GM19438 (cell line): ENCODE measurements at regions not wholly inside any gene's neighbourhood (a gene's known extent, or its start where the extent isn't known, plus 50 kb on each side); places are given as distances from the start of the nearest gene placed in this dataset.

Experiments used
- ATAC-seq: cut with Tn5 transposase; IDR thresholded peaks from one replicate; pipeline ENCODE4 v1.9.1; 2021; ENCODE audit warnings: low read depth; ENCODE audit not compliant: unreplicated experiment

DNA sequence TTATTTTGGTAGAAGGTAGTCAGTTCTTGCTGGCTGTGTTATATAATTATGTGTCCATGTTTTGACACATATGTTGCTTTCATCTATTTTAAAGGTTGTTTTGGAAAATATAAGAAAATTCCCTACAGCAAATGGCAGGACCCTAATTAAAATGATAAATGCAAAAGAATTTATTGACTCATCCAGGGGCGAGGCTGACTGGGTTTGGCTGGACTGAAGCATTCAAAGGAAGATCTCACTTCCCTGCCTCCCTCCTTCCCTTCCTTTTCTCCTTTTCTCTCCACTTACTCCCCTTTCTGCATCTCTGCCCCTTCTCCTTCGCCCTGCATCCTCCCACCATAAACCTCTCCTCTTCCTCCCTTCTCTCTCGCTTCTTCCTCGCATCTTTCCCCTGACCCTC lies 129.6 kb downstream of the SNAPC1 start:
- no peak for ATAC-seq

- no peak for ATAC-seq
Observed at GRCh38 chr14:61893371-61893940, 131.2 kb downstream of the SNAPC1 start.

- no peak for ATAC-seq
Observed at GRCh38 chr14:61894452-61895077, 132.3 kb downstream of the SNAPC1 start.

GRCh38 chr14:61897300-61897699 lies 135.1 kb downstream of the SNAPC1 start:
- no peak for ATAC-seq

DNA sequence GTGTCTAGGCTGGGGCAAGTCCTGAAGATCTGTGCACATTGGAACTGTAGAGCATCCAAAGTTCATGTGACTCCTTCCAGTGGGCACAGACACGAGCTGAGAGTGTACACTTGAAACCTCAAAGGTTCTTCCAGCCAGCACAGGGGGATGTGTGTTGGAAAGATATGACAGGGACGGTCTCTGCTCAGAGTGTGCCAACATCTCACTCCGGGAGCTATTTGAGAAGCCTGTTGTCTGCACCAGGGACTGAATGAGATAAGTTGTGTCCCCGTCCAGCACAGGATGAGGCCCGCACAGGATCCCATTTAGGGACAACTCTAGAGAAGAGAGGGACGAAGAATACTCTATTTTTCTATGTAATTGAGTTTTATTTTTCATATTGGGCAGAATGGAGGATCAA lies 136.3 kb downstream of the SNAPC1 start:
- ATAC-seq = no peak

- no peak for ATAC-seq
Observed at GRCh38 chr14:61899497-61899896, 137.3 kb downstream of the SNAPC1 start.

DNA sequence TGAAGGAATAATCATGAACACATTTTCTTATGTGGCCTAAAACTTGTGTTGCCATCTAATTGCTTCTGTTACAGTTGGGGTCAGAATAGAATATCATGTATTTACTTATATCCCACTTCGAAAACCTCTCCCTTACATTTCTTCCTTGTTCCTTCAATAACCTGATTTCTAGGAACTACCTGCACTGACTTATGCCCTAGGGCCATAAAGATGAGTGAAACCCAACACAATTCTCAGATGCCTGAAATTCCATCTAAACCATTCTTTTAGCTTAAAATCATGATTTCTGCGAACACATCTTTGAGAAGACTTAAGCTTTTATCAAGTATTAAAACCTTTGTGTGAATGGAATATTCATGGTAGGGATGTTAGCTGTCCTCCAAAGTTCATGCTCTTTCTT lies 142.7 kb downstream of the SNAPC1 start:
- ATAC-seq = no peak

GRCh38 chr14:61911574-61911973 lies 149.4 kb downstream of the SNAPC1 start:
- ATAC-seq = no peak

GRCh38 chr14:61918998-61919397 lies 156.8 kb downstream of the SNAPC1 start:
- ATAC-seq = no peak

GRCh38 chr14:61923348-61923747 lies 161.1 kb downstream of the SNAPC1 start:
- no peak for ATAC-seq

GRCh38 chr14:61925043-61925442 lies 162.8 kb downstream of the SNAPC1 start:
- no peak for ATAC-seq

DNA sequence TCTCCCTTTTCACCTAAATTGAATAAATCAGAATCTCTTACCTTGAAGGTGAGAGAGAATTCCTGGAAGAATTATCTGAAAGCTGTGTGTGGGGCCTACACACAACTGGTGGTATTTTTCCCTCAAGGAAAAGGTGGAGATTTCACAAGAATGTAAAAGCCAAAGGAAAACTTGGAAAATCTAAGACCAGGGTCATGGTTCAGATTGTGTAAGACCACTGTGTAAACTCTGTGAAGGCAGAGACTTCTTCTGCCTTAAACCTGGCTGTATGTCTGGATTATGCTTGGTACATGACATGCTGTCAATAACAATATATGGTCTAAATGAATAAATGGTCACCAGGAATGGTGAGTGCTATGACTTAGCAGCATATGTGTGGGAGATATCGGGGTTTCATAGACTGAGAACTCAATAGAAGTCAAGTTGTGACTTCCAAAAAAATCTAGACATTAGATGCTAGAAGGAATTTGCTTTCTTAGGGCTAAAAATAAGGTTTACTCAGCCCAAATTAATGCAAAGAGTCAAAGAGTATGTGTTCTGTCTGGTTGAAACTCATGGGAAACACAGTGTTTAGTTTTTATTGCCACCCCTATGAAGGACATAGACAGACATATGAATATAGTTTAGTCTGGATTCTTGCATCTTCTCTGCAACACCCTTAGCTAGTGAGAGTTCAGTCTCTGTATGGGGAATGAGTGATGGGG lies 163.7 kb downstream of the SNAPC1 start:
- no peak for ATAC-seq

GRCh38 chr14:61927060-61927459 lies 164.8 kb downstream of the SNAPC1 start:
- ATAC-seq = no peak

GRCh38 chr14:61927520-61927919 lies 165.3 kb downstream of the SNAPC1 start:
- ATAC-seq = no peak

- no peak for ATAC-seq
Observed at GRCh38 chr14:61928300-61928699, 166.1 kb downstream of the SNAPC1 start.

DNA sequence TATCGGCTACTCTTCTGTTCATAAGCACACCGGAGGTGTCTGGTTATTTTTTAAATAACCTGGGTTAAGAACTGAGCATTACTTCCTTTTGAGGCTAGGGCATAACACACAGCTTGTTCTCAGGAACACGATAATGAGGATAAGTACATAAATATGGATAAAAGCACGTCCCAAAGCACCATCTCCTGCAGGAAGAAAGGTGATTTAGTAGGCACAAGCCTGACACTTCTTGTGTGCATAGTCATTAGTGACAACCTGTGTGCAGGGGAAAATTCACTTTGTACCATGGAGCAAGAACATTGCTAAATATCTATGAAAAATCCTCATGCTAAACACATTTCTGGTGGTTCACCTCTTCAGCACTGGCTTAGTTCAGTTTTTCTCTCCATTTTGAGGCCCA lies 166.5 kb downstream of the SNAPC1 start:
- no peak for ATAC-seq

GRCh38 chr14:61929651-61930050 lies 167.4 kb downstream of the SNAPC1 start:
- no peak for ATAC-seq

GRCh38 chr14:61930101-61930857 lies 168.1 kb downstream of the SNAPC1 start:
- ATAC-seq = no peak

- no peak for ATAC-seq
Observed at GRCh38 chr14:61932974-61933373, 170.8 kb downstream of the SNAPC1 start.

DNA sequence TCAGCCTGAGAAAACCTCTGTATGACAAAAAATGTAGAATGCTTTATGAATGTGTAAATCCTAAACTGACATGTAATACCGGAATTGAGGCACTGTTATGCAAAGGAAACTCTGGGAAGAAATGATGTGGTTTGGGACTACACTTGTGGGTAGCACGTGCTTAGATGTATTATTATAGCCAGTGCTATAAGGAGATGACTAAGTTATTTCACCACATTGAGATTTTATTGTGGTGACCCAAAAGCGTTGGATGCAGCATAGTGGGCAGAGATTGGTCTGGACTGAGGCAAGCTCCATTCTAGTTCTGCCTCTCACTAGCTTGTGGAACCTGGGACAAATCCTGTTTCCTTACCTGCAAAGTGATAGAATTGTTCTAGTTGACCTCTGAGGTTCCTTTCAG lies 172.2 kb downstream of the SNAPC1 start:
- no peak for ATAC-seq

GRCh38 chr14:61939776-61940175 lies 177.6 kb downstream of the SNAPC1 start:
- ATAC-seq = no peak
